Amniotic epithelial cell (primary cell): ENCODE measurements at regions not wholly inside any gene's neighbourhood (a gene's known extent, or its start where the extent isn't known, plus 50 kb on each side); places are given as distances from the start of the nearest gene placed in this dataset.
"Not testable (repeated sequence)": the region's sequence is repeated elsewhere in the genome, so short reads cannot be mapped to it uniquely, and the experiment has no call there.

Experiments
- DNase-seq: peaks from one replicate; pipeline ENCODE4 v3.0.0-alpha.2; 2010; ENCODE audit warnings: low read depth

DNA sequence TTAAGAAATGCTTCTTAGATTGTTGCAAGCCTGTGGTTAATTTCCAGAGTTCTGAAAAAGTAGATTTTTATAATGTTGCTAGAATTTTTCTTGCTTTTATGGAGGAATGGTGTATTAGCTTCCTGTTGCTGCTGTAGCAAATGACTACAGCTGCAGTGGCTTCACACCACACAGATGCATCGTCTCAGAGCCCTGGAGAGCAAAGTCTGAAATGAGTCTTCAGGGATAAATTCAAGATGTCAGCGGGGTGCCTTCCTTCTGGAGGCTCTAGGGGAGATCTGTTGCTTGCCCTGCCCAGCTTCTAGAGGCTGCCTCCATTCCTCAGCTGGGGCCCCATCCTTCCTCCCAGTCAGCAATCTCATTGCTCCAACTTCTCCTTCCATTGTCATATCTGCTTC lies 187.8 kb downstream of the ZNF516 start:
- DNase-seq: no peak

DNA sequence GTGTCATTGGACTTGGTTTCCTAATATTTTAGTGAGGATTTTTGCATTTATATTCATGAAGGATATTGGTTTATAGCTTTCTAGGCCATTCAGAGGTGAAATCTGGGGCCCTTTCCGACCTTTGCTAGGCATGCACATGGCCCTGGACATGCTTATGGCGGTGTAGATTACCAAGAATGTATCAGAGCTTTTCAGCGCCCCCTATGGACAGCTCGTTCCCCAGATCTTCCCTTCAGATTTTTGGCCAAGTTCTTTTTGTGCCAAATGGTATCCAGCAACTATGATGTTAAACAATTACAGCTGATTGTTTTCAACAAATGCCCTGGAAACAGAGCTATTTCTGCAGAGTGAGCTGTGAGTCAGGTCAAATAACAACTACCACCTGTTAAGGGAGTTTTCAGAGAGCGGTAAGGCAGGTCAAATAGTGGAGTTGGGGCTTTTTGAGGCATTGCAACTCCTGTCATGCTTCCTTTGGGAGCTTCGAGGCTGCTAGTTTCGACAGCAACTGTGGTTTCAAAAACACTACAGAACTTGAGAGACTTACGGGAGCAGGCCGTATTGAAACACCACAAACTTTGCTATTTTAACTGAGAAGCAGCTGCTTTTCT lies 188.3 kb downstream of the ZNF516 start:
- DNase-seq: no peak

DNA sequence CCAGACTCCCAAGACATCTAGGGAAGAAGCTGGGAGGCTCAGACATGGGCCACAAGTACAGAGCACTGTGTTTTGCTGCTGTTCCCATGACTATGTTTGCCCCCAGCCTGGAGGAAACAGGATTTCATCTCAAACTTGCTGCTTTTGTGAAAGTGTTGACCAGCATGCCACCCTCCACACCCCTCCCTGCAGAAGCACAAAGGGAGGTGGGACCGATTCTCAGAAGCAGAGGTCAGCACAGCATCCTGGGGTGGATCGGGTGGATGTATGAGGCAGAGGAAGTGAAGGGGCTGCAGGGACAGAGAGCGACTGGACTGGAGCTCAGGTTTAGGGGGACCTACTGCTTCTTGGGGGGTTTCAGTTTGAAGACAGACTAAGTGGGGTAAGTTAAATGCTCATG lies 209.2 kb downstream of the ZNF516 start:
- no peak for DNase-seq

DNA sequence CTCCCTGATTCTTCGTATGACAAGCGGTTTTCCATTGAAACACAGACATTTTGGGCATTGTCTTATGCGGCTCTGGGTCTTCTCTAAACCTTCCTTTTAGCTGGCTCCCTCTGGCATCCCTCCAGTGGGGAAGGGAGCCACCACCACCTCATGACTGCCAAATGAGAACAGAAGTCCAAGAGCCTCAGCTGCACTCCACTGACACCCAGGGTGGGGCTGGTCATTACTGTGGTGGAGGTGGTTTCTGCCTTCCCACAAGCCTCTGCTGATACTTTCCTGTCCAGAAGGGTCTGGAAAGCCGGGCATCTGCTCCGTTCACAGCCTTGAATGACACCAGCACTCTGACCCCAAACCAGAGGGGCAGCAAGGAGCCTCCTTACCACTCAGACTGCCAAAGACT lies 213.5 kb downstream of the ZNF516 start:
- DNase-seq: no peak

DNA sequence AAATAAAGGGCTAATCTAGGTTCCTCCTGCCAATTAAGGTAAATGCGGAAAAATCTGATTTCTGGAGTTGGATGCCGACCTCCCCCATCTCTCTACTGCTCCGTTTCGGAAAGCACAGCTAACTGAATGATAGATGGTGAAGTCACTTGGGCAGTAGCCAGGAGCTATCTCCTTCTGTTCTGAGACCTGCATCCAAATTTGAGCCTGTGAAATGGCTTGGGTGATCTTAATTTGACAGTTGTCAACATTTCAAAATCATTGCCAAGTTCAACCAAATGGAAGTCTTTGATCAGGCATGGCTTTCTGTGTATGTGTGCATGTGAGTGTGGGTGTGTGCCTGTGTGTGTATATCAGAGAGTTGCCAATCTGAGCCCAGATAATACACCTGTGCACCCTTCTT lies 217.2 kb downstream of the ZNF516 start:
- no peak for DNase-seq

DNA sequence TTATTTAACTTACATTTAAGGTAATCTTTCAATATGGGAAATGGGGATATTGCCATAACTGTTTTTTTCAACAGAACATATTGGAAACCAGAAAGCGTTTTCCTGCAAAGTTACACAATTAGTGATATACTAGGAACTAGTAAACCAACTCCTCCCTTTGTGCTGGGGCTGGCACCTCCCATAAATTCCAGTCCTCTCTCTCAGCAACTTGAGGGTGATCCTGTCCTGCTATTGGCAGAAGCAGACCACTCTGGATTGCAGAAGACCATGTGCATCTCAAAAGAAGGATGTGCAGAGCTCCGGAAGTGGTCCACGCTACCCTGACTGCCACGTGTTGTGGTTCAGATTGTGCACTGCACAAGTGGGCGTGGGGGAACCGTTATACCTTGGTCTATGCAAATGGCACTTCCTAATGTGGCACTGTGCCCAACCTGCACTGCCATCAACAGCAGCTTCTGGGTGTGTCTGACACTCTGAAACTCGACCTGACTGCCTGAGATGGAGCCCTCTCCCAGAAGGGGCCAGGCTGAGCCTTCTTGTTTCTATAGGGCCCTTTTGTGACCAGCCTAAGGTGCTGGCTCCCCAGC lies 219.2 kb downstream of the ZNF516 start:
- no peak for DNase-seq

DNA sequence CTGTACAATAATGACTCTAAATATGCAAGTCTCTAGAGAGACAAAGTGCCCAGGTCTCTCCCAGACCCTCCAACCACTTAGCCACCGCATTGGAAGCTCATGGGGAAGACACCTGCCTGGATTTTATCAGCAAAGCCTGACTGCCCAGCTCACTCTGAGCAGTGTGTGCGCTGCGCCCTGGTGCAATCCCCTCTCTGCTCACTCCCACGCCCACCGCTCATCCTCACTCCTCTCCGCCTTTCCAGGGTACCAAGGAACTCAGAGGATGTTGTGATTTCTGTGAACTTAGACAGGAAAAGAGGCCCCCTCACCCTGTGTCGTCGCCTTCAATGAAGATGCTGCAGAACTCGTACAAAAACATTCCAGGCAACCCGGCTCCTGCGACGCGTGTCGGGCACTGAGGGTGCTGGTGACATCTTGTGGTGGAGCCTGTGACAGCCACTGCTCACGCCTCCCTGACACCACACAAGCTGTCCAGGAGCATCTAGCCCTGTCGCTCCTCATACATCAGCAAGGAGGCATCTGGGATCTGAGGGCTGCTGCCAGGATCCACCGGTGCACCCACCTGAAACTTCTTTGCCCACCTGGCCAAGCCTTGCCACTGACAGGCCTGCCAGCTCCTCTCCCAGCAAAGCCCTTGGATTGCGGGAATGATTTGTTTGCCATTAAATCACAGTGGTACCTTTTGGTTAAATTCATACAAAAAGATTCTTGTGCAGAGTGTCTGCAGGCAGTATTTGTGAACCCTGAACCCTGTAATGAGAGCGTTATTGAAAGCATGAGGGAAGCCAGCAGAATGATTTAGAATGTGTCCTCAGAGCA lies 220.4 kb downstream of the ZNF516 start:
- no peak for DNase-seq

DNA sequence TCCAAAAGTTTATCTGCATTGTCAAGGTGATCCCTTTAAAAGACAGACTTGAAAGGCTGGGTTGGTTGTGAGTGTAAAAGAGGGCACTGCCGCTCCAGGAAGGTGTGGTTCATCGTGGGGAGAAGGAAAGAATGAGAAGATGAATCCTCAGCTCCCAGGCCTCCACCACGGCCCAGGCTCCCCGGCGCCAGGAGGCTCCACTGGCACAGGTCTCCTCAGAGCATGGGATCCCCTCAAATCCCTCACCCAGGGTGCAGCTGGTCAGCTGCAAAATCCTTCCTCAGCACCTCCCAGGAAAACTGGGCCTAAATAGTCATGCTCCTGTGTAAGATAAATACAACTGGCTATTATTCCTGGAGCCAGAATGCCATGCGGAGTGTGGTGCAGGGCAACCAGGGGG lies 221.1 kb downstream of the ZNF516 start:
- DNase-seq: no peak

DNA sequence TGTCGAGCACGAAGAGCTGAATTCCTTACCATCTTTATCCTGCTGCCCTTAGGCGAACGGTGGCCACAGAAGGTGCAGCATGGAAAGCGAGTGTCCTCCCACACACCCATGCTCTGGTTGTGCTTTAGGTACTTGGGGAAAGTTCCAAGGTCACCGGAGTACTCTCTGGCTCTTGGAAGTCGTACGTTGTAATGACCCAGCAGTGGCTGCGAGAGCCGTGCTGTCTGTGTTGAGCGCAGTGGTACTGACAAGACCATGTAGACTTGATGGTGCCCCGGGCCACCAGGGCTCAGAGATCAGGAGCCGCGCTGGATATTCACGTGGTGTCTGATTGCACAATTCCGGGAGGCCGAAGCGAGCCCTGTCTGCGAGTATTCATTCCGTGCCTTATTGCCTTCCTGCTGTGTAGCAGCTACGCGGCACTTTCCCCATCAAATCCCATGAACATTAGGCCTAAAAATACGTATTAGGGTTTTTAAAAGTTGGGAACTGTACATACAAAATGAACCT lies 222.0 kb downstream of the ZNF516 start:
- no peak for DNase-seq

DNA sequence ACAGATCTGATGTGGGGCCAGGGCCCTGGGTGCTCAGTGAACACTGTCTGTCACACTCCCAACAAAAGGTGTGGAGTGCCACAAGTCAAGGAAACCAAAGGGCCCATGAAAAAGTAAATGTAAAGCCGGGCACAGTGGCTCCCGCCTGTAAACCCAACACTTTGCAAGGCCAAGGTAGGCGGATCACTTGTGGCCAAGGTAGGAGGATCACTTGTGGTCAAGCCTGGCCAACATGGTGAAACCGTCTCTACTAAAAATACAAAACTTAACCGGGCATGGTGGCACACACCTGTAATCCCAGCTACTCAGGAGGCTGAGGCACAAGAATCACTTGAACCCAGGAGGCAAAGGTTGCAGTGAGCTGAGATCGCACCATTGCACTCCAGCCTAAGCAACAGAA lies 227.6 kb downstream of the ZNF516 start:
- not testable (repeated sequence) for DNase-seq

DNA sequence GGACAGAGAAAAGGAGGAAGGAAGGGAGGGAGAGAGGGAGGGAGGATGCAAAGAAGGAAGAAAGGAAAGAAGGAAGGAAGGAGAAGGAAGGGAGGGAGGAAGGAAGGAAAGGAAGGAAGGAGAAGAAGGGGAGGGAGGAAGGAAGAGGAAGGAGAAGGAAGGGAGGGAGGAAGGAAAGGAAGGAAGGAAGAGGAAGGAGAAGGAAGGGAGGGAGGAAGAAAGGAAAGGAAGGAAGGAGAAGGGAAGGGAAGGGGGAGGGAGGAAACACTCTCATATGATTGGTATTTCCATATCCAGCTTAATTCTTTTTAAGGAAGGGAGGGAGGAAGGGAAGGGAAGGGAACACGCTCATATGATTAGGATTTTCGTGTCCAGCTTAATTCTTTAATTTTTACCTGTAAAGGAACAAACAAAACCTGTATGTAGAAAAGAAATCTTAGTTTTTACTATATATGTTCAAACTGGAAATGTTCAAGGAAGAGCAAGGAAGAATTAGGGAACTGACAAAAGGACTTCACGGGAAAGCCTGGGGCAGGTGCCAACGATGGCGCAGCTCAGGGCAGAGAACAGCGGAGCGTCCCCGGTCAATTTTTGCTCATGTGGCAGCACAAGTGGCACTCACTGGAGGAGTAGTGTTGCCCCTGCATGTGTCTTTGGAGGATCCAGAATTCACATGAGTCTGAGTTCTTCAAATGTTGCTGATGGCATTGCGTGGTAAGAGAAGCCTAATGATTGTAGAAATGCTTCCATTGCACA lies 228.6 kb downstream of the ZNF516 start:
- peak; percentile 6 for DNase-seq

DNA sequence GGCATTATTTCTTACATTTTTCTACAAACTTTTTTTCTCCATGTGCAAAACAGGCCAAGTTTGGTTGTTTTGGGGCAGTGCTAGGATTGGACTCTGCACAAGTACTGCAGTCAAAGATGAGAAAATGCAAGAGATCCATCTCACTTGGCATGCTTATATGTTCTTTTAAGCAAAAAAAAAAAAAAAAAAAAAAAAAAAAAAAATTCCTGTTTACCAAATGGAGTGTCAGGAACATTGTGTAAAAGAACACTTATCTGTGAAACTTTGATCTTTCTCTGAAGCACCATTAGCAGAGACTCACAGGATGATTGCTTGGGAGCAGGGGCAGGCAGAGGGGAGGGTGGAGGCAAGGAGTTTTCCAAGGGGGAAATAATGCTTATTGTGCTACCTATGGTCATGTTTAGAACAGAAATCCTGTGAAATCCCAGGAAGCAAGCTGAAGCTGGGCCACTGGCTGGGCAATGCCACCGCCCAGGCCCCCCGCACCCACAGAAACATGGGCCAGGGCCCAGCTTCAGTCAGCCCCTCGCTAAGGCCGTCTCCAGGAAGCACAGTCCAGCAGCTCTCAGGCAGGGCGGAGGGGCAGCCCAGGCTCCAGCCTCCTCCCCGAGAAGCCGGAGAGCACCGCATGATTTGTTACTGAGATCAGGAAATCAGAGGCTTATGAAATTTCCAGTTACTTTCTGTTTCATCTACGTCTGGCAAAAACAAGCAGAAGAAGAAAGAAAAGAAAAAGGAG lies 229.4 kb downstream of the ZNF516 start:
- DNase-seq: peak; percentile 70

DNA sequence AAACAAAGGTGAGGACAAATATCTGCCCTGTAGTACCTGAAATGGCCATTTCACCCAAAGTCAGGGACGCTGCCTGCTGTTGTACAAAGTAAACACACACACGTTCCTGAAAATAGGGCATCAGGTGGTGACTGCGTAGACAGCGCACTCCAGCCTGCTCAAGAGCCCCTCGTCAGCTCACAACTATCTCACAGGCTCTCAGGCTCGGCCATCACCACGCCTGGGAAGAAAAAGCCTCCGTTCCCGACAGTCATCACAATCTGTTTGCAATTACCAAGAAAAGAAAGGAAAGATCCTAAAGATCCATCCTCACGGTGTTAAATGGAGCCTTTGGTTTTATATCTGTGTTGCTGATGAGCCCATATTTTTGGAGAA lies 230.2 kb downstream of the ZNF516 start:
- DNase-seq: no peak

DNA sequence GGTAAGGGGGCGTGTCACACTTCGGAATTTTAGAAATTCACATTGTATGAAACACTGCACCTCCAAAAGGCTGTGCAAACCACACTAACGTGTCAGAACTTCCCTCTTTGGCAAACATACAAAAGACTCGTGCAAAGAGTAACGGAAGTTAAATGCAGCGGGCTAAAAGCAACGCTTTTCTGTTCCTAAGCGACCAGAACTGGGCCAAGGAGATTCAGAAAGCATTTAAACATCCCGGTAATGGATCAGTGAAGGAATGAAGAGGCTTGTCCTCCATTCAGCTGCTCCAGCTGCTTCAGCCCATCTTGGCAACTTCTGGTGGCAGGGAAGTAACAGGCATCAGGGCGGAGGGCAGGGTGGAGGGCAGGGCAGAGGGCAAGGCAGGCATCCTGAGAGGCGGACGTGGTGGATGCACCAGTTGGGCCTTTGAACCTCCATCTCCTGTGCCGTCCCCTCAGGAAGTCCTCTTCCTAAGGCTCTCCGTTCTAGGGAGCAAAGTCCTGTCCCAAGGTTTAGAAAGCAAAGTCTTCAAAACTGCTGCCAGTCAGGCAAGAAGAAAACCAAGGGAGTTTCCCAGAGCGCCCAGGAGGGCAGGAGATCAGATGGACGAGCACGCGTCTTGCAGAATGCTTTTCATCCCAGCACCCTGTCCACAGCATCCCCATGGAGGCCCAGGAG lies 230.7 kb downstream of the ZNF516 start:
- DNase-seq: no peak

DNA sequence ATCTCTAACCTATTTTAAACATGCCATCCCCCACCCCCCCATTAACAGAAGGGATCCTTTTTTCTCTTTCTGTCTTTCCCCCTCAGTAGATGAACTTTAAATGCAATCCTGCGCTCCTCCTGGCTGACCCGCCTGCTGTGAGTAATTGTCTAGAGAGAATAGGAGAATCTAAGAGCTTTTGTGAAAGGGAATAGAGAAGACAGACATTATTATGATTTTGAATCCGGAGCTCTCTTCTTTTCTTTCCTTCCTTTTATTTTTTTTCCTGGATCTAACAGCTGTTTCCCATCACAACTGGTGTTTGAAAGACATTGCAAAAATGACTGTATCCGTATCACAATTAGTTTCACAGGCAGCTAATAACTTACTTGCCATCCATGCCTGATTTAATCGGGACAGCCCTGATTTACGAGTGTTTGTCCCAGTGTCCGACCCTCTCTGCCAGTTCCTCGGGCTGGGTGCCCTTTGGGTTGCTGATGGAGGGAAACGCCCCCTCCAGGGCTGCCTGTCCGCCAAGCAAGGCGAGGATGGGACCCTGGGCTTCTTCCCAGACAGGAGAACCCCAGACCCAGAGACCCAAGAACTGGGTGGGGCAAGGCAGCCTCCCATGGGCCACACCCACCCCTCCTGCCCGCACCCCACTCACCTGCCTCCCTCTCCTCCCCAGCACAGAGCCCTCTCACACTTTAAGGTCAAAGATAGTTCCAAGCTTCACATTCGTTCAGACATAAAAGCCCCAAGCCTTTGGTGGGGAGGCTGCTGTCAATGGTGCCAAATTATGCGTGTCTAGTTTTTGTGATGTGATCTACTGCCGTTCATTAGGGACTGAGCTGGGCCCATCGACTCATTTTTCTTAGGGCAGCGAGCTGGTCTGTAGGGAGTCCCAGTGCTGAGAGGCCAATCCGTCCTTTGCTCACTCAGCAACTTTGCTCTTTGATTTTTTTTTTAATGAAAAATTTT lies 231.7 kb downstream of the ZNF516 start:
- no peak for DNase-seq

DNA sequence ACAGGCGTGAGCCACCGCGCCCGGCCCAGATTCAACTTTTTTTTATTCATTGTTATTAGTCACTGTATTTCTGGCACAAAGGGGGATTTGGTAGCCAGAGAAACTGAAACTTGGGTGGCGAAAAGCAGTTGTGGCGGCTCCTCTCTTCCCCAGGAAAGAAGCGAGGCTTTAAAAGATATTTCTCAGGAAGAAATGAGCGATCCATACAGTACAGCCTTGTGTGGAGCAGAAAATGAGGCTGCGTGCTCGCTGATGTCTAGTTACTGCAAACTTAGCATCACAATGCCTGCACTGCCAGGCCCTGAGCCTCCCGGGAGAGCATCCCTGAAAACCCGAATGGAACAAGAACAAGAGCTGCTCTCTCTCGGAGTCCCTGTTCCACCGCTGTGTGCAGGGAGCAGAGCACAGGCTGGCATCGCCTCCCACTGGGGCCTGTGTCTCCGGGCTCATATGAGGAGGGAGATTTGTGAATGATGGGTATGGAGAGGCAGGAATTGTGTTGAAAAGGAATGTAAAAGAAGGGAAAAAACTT lies 234.0 kb downstream of the ZNF516 start:
- DNase-seq: no peak

DNA sequence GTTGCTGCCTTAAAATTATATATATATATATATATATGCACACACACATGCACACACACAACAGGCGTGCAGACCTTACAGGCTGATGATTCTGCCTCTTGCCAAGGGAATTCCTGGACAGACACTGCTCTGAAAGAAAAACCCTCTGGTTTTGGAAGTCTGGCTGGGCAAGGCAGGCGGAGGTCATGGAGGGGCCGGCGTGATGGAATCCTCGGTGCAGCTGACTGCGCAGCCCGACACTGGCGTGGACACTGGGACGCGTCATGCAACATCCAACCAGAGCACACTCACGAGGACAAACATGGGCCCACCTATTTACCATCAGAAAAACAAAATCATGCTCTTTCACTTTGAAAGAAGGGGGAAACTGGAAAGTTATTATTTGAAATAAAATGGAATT lies 235.3 kb downstream of the ZNF516 start:
- DNase-seq: peak; percentile 5

DNA sequence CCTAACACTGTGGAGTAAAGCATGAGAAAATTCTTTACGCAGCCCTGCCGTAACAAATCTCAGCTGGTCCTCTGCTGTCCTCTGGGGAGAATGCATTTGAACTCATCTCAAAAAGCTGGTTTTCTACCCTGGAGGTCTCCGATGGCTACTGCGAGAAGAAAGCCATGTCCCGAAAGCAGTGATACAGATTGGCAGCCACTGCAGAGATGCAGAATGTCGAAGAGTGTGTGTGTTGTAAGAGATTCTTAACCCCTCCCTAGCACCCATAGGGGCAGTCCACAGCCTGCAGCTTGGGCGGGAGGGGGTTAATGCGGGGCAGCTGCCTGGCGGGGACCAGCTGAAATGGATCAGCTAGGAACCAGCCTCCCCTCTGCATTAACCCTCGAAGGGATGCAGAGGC lies 235.9 kb downstream of the ZNF516 start:
- DNase-seq: no peak

DNA sequence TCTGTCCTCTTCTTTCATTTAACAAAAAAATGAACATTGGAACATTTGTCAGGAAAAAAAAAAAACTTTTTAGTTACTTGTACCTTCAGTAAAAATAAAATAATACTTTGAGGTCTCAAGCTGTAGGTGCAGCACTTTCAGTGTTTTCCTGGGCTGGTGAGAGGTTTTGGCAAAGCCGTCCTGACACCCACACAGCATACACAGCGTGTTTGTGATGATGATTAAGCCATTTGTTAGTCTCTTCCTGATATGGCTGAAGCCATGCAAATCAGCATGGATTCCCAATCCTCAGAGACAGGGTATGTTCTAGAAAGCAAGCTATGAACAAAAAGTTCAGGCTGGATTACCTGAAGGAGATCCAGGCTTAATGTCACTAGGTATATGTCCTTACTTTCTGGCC lies 236.8 kb downstream of the ZNF516 start:
- DNase-seq: peak; percentile 19
